ENCODE measurements at regions not wholly inside any gene's neighbourhood (a gene's known extent, or its start where the extent isn't known, plus 50 kb on each side); places are given as distances from the start of the nearest gene placed in this dataset.
"Not testable (repeated sequence)": the region's sequence is repeated elsewhere in the genome, so short reads cannot be mapped to it uniquely, and the experiment has no call there.

DNA sequence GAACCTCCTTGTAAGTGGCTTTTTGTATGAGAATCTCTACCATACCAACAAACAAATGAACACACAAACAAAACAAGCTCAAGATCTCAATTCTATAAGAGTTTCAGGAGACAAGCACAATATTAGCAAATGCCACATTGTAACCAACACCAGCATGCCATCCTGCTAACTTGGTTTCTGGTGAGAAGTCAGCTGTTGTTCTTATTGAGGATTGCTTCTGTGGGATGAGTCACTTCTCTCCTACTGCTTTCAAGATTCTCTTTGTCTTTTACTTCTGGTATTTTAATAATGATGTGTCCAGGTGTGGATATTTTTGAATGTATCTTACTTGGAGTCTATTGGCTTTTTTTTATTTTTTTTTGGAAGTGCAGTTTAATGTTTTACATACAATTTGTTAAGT, 131.7 kb downstream of the BCL2L11 start:
- no peak for DNase-seq

DNA sequence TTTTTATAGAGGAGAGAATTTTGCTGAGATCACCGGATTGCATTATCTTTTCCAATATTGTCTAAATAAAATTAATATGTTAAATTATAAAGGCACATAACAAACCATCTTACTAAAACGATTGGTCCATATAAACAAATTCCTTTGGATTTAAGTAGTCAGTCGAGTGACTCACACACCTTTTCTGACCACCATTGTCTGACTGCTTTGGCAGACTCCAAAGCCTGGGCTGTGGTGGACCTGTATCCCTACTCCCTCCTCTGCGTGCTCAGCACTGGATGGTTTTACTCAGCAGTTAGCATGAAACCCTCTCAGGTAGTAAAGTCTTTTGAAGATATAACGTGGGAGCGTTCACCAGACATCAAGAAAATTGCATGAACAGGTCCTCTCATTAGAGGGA, 134.2 kb downstream of the BCL2L11 start:
- DNase-seq = not testable (repeated sequence)

DNA sequence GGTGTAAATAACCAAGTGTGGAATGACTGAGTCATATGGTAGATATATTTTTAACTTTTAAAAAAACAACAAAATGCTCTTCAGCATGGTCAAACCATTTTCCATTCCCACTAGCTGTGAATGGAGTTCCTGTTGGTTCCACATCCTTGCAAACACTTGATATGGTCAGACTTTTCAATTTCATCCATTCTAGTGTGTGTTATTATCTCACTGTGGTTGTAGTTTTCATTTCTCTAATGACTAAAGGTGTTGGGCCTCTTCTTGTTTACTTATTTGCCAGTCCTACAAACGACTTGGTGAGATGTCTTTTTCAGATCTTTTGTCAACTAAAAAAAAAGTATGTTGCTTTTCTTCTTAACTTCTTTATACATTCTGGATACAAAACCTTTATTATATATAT, 135.9 kb downstream of the BCL2L11 start:
- not testable (repeated sequence) for DNase-seq

DNA sequence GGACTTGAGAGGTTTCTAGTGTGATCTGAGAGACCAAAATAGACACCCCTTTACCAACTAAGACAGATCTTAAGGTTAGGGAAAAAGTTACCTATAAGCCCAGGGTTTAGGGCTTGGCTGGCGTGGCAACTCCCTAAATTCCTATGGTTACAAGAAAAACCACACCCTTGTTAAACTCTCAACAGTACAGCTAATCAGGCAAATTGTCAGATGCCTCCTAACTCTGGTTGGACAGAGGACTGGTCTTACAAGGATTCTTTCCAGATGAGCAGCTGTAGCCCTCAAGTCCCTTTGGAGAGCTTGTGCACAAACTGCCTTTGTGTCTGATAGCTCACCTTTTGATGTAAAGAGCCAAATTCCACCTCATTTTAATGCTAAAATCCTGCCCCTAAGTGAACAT, 136.9 kb downstream of the BCL2L11 start:
- DNase-seq = not testable (repeated sequence)

DNA sequence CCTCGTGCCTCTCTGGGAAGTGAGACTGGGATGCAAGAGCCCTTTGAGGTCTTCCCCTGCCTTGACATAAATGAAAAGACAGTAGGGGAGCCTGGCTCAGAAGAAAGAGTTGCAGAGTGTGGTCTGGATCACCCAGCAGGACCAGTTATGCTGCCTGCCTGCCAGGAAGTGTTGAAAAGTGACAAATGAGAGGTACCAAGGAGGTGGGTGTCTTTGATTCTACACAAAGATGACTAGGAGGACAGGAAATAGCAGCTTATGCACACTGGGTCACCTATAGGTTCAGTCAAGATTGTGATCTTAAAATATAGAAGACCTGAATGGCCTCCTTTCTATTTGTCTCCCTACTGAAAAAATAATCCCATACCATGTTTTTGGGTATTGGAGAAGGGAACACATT, 137.6 kb downstream of the BCL2L11 start:
- DNase-seq = not testable (repeated sequence)

DNA sequence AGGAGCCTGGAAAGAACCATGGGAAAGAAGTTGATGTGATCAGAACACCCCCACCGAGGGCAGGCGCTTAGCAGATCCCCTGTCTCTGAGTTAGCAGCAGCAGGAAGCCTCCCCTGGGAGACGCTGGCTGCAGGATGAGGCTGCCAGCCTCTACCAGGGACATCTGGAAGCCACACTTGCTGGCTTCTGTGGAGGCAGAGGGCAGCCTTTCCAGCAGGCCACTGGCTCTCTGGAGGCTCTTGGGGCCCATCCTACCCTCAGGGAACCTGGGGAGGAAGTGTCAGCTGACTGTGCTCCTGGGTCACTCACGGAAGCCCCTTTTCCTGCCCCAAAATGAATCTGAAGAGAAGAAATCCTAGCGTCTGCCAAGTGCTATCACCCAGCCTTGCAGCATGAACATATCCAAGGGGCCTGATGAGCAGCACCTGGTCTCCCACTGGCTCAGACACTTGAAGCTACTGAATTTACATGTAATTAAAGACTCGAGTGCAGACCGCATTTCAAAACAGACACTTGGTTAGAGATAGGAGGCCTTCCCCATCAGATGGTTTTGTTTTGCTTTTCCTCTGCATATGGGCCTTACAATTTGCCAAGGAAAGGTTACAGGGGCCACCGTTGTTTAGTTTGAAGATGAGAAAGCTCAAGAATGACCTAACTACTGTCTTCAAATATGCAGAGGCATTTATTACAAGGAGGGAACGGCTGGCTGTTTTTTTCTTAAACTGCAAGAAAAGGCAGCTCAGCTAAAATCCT, 142.1 kb downstream of the BCL2L11 start:
- DNase-seq = not testable (repeated sequence)

DNA sequence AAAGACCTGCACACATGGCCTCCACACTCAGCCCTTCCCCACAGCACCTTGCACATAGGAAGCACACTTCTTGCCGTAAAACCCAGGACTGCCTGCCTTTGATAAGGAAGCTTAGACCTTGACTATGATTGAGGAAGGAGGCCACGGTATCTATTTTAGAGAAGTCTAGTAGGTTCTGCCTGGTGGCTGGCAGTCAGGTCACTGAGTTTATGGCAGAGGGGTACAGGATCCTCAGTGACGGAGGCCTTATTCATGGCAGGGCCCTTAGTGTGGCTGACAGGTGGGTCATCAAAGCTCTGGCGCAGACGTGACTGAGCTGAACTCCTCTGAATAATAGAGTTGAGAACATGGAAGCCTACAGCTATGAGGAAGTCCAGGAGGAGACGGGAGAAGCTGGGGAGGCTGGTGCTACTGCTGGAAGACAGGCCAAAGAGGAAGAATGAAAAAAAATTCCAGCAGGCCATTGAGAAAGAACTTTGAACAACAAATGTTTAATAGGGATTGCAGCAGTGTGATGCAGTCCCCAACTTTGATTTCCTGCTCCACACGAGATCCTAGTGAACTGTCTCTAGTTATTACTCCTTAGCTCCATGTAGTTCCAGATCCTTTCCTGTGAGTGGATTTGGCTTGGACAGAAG, 142.8 kb downstream of the BCL2L11 start:
- not testable (repeated sequence) for DNase-seq

DNA sequence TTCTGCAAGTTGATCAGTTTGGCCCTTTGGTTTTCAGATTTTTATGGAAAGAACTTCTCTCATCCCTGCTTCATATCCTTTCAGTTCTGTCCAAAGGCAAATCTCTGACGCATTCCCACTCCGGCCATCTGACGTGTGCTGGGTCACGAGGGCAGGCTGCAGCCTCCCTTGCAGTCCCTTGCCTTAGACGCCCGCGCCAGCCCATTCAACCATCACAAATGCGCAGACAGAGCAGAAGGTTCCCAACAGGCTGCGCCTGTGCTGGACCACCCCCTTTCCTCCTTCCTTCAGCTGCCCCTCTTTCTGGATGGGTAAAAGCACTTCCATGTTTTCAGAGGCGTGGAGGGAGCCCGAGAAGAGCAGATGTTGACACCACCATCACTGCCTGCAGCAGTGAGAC, 144.2 kb downstream of the BCL2L11 start:
- not testable (repeated sequence) for DNase-seq

DNA sequence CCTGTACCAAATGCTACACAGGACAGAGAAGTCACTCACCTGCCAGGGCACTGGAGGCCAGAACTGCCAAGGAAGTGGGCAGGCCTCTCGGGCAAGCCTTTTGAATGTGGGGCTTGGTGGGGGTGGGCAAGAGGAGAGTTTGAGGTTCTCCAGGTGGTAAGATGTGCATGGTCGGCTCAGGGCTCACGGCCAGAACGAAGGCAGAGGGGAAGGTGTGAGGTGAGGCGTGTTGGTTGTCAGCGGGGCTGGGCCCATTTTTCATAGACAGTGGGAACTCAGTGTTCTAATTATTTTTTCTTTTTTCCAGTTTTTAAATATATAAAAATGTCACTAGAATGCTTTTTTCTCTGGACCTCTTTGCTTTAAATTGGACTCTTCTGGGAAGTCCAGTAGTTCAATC, 145.8 kb downstream of the BCL2L11 start:
- DNase-seq = not testable (repeated sequence)

DNA sequence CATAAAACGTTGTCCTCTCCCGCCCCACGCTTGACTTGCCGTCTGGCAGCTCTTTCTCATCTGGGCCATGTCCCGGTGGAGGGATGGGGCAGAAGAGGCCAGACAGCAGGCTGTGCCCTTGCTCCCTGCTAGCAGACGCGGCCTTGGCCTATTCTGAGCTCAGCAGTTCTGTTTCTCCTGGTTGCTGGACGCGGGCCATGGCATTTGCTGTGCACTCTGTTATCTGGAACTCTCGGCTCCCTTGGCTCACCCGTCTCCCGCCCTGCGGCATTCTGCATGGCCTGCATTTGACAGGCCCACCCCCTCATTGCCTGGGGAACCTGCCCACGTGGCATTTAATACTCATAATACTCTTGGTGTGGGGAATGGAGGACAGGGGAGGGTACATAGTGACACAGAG, 146.3 kb downstream of the BCL2L11 start:
- not testable (repeated sequence) for DNase-seq

DNA sequence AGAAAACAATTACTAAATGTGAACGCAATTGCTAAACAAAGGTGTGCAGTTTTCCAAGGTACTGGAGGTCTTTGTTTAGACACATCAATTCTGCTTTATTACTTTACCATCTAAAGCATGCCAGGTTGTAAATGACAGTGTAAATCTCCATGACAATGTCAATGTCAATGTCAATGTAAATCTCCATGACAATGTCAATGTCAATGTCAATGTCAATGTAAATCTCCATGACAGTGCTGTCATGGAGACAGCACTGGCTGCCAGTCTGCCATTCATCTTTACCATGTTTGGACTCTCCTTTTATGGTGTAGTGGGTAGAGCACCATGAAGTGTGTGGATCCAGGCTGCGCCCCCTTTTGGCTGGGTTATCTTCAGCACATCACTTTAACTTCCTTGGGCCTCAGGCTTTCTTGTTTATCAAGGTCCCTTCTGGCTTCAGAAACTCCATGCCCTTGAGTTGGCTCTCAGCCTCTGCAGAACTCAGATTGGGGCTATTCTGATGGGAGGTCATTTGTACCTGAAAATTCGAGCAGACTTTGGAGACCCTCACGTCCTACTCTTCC, 149.1 kb downstream of the BCL2L11 start:
- DNase-seq = not testable (repeated sequence)

DNA sequence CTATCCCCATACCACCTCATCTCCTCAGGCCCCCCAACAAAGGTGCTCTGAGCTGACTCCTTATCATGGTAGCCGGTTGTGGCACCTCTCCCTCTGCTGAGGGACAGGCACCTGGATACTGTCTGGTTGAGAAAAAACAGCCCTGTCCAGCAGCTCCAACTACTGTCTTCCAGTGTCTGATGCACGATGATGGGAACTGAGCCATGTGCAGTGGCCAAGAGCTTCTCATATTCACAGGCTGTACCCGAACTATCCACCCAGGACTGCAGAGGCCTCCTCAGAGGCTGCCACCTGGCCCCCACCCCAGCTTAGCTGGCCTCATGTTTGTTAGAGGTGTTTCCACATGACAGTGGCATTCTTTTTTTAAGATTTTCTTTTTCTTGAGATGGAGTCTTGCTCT, 149.9 kb downstream of the BCL2L11 start:
- DNase-seq = not testable (repeated sequence)

DNA sequence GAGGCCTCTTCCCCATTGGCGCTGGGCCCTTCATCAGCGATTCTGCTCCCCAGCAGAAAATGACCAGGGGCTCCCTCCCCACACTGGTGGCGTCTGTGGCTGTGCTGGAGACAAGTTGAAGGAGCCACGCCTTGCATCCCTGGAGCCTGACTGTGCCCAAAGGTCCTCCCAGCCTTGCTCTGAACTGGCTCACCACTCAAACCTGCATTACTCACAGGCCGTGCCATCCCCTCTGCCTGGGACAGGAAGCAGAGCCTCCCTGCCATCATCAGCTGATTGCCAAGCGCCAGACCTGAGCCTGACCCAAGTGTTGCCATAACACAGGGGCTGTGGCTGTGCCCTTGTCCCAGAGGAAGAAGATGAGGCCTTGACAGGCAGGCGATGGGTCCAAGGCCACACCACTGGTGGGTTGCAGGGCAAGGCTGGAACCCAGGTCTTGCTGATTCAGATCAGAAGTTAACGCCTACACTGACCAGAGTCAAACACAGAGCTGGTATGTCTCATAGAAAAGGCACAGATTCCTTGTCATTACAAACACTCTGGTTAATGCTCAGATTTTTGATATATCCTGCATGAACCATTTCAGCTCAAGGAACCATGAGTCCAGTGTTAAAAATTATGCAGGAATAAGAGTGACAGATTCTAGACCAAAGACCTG, 151.1 kb downstream of the BCL2L11 start:
- not testable (repeated sequence) for DNase-seq

DNA sequence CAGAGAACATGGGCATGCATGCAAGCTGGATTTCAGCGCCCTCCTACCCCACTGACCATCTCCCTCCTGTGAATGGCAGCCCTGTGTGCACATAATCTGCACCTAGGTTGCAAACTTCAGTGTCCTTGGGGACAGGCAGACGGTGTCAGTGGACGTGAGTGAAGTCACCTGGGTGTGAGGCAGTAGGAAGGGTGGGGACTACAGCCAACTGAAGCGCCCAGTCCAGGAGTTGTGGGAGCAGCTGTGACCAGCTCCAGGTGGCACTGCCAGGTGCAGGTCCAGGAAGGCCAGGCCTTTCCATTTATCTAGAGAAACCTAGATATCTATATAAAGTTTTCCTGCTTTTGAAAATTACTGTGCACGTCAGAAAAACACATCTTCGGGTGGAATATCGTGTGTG, 152.3 kb downstream of the BCL2L11 start:
- DNase-seq = not testable (repeated sequence)

DNA sequence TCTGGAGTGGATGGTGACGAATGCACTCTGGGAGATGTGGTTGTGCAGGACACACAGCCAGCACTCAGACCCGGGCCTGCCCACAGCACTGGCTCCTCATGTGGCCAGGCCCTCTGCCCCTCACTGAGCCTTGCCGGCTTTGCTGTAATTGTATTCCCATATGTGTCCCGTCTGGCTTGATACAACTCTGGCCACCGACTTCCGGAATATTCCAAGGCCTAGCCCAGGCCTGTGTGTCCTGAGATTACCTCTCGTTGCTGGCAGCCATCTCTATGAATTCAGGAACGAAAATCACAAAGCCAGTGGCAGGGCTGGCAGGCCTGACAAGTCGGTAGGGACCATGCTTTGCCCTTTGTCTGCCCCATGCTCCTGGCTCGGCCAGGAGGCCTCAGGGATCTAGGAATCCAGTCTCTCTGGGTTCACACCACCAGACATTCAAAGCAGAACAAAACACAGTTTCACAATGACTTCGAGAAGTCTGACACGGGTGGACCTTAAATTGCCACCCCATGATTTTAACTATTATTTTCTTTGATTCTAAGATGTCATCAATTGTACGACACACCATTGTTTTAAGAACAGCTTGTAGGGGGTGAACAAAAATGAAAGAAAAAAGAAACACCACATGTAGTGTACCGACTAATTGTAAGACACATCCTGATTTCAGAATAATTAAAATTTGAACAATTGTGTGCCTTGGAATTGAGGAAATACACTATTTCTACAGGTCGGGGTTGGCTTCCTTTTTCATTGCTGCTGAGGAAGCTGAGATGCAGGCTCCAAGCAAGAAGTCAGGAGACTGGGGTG, 154.5 kb downstream of the BCL2L11 start:
- not testable (repeated sequence) for DNase-seq

DNA sequence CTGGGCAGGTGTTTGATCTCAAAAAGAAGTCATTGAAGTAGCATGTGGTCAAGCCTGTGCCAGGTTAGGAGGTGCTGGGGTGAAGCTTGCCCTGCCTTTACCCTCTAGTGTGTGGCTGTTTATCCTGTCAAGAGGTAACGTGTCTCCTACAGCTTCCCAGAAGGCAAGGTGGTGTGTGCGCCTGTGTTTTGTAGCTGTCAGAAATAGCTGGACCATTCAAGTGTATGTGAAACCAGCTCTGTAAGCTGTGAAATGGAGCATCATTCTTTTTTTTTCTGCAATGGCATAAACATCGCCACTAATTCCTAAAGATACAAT, 155.1 kb downstream of the BCL2L11 start:
- DNase-seq = not testable (repeated sequence)

DNA sequence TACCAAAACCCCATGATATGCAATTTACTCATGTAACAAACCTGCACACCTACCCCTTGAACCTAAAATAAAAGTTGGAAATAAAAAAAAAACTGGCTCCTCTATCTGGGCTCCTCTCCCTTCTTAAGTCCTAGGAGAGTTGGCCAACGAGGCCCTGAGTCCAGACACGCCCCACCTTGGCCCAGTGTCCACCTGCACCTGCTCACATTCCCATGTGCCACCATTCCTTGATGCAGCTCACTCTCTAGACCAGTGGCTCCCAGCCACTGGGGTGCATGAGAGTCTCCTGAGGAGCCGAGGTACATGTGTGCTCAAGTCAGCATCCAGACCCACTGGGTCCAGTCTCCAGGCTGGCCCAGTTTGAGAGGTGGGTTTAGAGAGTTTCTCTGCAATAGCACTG, 157.4 kb downstream of the BCL2L11 start:
- not testable (repeated sequence) for DNase-seq

DNA sequence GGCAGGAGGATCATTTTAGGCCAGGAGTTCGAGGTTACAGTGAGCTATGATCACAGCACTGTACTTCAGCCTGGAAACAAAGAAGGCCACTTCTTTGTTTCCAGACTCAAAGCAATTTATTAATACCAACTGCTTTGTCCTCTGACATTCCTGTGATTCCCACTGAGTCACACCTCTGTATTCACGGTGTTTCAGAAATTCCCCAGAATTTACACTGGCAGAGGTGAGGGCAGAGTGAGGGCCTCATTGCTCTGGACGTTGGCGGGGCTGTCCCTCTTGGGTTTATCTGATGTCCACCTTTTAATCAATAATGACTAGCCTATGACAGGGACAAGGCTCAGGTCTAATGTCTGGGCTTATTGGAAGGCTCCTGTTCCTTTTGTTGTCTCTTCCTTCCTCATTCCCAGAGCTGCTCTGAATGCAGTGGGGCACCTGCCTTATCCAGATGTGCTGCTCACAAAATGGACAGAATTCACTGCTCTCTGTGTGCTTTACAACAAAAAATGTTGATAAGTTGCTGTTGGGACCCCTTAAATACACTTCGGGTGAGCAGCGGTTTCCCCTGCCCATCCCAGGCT, 160.1 kb downstream of the BCL2L11 start:
- DNase-seq = not testable (repeated sequence)

DNA sequence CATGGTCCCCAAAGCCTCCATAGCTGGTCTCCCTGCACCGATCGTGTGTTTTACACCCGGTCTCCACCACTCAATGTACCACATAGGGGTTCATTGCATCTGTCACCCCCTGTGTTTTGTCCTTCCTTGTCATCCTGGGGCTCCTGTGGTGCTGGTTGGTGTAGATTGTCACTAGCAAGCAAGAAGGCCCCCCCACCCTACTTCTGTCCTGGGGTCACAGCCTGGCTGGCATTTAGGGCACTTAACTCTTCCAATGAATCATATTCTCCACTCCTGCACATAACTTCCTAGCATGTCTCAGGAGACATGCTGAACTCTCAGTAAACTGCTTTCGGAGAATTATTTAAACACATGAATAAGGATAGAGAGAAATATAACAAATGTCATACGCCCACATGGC, 161.4 kb downstream of the BCL2L11 start:
- DNase-seq = not testable (repeated sequence)

DNA sequence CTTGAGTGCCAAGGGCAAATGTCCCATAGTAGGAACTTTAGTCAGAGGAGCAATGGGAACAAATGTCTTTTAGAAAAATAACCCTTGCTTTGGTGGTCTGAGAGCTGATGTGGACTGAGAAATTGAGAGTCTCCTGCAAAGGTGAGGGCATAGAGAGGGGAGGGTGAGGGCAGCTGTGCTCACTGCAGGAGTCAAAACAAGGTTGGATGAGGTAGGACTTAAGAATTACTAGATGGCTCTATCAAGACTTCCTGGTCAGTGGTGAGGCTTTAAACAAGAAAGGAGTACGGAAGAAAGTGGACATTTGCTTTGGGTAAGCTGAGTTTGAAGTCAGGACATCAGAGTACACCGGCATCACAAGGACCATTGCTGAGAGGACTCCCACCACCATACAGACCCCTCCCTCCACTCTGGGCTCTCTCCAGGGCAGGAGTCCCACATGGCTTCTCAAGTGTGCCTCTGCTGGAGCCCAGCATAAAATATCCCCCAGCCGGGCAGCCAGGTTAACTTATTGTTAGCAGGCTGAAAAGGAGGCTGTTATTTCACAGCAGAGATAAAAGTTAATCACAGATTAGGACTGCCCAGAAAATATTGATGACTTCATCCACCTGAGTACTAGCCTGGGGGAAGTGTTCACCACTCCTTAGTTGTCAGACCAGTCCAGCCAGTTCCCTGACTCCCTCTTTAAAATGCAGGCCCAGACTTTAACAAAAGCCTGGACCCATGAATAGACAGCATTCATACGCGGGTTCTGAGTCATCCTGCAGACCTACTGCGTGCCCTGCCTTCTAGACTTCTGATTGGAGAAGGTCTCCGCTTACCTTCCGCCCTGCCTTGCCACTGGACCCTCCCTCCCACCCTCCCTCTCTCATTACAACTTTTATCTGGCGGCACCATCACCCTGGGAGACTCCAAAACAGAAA, 167.2 kb downstream of the BCL2L11 start:
- DNase-seq = not testable (repeated sequence)

DNA sequence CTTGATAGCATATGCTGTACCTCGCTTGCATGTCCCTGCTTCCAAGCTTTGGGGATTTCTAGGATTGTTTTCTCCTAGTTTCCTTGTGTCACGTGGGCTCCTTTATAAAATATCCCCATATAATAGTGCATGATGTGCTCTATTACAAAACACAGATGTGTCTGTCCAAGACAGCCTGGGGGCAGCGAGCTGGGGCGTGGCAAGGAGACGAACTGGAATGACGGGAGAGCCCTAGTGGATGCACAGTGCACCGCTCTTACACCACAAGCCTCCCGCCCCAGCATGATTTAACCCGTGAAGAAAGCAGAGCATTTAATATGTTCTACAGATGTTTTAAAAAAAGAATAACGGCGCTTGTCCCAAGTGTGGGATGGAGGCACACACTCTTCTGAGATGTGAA, 169.7 kb downstream of the BCL2L11 start:
- not testable (repeated sequence) for DNase-seq

Measured in NCI-H1930 (cell line).